GM12872 (cell line): ENCODE measurements at regions not wholly inside any gene's neighbourhood (a gene's known extent, or its start where the extent isn't known, plus 50 kb on each side); places are given as distances from the start of the nearest gene placed in this dataset.

Experiments used
- CTCF ChIP-seq: IDR thresholded peaks from 3 replicates; pipeline ENCODE4 v1.5.1; 2011; ENCODE audit warnings: low read depth, mild to moderate bottlenecking, low read length, moderate library complexity; ENCODE audit not compliant: insufficient read depth

- TF ChIP-seq CTCF: no peak
Measured at GRCh38 chr5:27854243-27854852, 816.0 kb upstream of the CDH9 start.

GRCh38 chr5:27845248-27845647, 806.9 kb upstream of the CDH9 start:
- no peak for TF ChIP-seq CTCF

GRCh38 chr5:27832886-27833285, 794.5 kb upstream of the CDH9 start:
- TF ChIP-seq CTCF: no peak

- TF ChIP-seq CTCF: no peak
Measured at GRCh38 chr5:27830546-27830945, 792.2 kb upstream of the CDH9 start.

GRCh38 chr5:27821681-27822080, 783.3 kb upstream of the CDH9 start:
- TF ChIP-seq CTCF: no peak

GRCh38 chr5:27818888-27819287, 780.5 kb upstream of the CDH9 start:
- no peak for TF ChIP-seq CTCF

- TF ChIP-seq CTCF: no peak
Measured at GRCh38 chr5:27814983-27815382, 776.6 kb upstream of the CDH9 start.
